Astrocyte of the cerebellum (primary cell): ENCODE measurements at regions not wholly inside any gene's neighbourhood (a gene's known extent, or its start where the extent isn't known, plus 50 kb on each side); places are given as distances from the start of the nearest gene placed in this dataset.

ENCODE experiments used
- DNase-seq: peaks from one replicate; pipeline ENCODE4 v3.0.0-alpha.2; 2011; ENCODE audit warnings: low read depth
- H3K4me3 ChIP-seq: 2 replicates; pipeline ENCODE4 v1.5.1; 2011; ENCODE audit warnings: mild to moderate bottlenecking, low read depth, low read length, moderate library complexity
- in situ Hi-C: cut with HindIII; loops from 2 replicates; pipeline ENCODE4 v1.10.0; 2017; ENCODE audit warnings: low sequenced_read_pairs
- TF ChIP-seq, protein P1 (sequence below): IDR thresholded peaks from 2 replicates; pipeline ENCODE4 v1.5.1; 2012; ENCODE audit warnings: low read length, low read depth, moderate library complexity, mild to moderate bottlenecking; ENCODE audit errors: missing control alignments

DNA sequence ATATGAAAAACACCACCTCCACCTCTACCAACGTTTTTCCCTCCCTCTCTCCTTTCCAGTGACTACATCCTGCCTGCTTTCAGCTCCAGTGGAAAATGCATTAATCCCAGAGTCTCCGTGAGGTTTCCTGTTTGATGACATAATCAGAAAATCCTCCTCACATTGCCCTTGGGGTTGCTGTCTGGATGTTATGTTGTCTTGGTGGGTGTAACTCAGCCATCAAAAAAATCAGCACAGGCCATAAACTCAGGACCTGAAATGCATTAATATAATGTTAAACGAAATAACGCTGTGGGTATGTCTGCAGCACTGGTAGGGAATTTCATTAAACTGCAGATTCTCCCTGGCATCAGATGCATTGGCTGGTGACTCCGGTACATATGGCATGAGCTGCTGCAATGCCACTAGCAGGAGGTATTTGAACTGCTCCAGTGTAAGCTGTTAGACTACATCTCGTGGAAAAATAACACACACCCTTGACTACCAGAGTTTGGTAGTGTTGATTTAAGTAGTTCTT lies 297.8 kb downstream of the PRL start:
- no peak overlapping the region for H3K4me3 ChIP-seq
- peak; percentile 28 for DNase-seq
- TF ChIP-seq, protein P1, sequence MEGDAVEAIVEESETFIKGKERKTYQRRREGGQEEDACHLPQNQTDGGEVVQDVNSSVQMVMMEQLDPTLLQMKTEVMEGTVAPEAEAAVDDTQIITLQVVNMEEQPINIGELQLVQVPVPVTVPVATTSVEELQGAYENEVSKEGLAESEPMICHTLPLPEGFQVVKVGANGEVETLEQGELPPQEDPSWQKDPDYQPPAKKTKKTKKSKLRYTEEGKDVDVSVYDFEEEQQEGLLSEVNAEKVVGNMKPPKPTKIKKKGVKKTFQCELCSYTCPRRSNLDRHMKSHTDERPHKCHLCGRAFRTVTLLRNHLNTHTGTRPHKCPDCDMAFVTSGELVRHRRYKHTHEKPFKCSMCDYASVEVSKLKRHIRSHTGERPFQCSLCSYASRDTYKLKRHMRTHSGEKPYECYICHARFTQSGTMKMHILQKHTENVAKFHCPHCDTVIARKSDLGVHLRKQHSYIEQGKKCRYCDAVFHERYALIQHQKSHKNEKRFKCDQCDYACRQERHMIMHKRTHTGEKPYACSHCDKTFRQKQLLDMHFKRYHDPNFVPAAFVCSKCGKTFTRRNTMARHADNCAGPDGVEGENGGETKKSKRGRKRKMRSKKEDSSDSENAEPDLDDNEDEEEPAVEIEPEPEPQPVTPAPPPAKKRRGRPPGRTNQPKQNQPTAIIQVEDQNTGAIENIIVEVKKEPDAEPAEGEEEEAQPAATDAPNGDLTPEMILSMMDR: no peak
- in situ Hi-C loops: no loop called here

DNA sequence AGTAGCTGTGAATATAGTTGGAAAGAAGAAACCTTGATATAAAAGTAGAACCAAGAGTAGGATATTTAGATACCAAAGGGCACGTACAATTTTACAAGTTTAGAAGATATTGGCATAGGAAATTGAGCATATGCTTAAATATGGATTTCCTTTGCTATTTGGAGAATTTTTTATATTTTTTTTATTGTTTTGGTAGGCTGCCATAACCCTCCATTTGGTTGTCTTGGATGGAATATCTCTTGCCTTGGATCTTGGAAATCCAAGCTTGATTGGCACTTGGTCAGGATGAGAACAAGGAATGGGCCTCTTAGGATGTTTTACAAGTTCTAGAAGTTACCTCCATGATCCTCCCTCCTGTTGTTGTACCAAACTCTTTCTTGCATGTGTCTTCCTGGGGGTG lies 297.1 kb downstream of the PRL start:
- DNase-seq: no peak
- no peak overlapping the region for H3K4me3 ChIP-seq
- TF ChIP-seq, protein P1: no peak
- in situ Hi-C loops: no loop called here

DNA sequence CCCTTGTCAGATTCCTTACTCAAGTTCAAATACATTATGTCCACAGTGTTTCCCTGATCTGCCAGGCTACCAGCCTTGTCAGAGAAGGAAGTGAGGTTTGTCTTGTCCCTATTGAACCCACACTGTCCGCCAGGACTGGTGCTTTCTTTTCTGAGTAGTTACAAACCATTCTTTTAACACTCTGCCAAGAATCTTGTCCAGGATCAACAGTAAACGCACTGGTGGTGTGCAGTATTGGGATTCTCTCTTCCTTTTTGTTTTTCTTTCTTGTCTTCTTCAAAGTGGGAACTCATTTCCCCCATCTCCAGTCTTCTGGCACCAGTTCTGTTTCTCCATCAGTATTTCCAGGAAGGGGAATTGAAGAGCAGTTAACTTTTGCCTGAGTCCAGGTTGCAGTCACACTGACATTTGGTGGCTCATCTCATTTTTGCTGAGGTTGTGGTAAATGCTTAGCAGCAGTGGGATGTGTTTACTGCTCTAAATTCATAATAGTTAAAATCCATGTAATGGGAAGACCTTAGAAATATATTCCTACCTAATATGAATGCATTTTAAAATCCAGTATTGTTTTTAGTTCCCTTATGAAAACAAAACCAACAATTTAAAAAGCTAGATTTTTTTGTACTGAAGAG lies 295.3 kb downstream of the PRL start:
- TF ChIP-seq, protein P1: no peak
- in situ Hi-C loops: no loop called here
- H3K4me3 ChIP-seq: no peak overlapping the region
- peak; percentile 35 for DNase-seq

- no peak overlapping the region for H3K4me3 ChIP-seq
- in situ Hi-C loops: no loop called here
- TF ChIP-seq, protein P1: no peak
- no peak for DNase-seq
Observed at GRCh38 chr6:22003287-22003686, 293.5 kb downstream of the PRL start.

DNA sequence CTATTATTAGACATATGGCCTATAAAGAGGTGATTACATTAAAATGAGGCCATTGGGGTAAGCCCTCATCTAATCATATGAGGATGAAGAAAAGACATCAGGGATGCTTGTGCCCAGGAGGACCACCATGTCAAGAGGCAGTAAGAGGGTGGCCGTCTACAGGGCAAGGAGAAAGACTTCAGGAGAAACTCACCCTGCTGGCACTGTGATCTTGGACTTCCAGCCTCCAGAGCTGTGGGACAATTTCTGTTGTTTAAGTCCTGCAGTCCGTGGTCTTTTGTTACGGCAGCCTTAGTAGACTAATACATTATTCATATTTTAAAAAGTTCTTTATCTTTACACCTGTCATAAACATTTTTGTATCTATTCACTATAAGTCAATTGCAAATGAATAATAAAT lies 290.0 kb downstream of the PRL start:
- TF ChIP-seq, protein P1: no peak
- in situ Hi-C loops: no loop called here
- H3K4me3 ChIP-seq: no peak overlapping the region
- no peak for DNase-seq

GRCh38 chr6:22007469-22007868 lies 289.4 kb downstream of the PRL start:
- in situ Hi-C loops: no loop called here
- no peak overlapping the region for H3K4me3 ChIP-seq
- TF ChIP-seq, protein P1: no peak
- DNase-seq: no peak
